Esophagus squamous epithelium (tissue), 4 donors: ENCODE measurements at regions not wholly inside any gene's neighbourhood (a gene's known extent, or its start where the extent isn't known, plus 50 kb on each side); places are given as distances from the start of the nearest gene placed in this dataset.

Experiments
- CTCF ChIP-seq, 6 experiments: fragments of 450-650 bp in 4 of 6; fragments of 200-600 bp in 2 of 6; sonication (generic) in 2 of 6; IDR thresholded peaks; one replicate each; pipeline ENCODE4 v1.5.1; 2016 to 2019; ENCODE audit warnings: antibody characterized with exemption in 6 of 6, mild to moderate bottlenecking in 4 of 6, moderate library complexity in 4 of 6
- POLR2A ChIP-seq, 4 donors: fragments of 450-650 bp; IDR thresholded peaks; one replicate each; pipeline ENCODE4 v1.6.1; 2017; ENCODE audit warnings: antibody characterized with exemption in 4 of 4, mild to moderate bottlenecking in 4 of 4, moderate library complexity in 3 of 4

- no peak for TF ChIP-seq CTCF (IDR thresholded peaks at IDR 0.05)
- no peak for TF ChIP-seq POLR2A (IDR thresholded peaks at IDR 0.05)
Observed at GRCh38 chr16:72728516-72728915, 319.4 kb downstream of the ZFHX3 start.
